K562 (cell line): ENCODE measurements at regions not wholly inside any gene's neighbourhood (a gene's known extent, or its start where the extent isn't known, plus 50 kb on each side); places are given as distances from the start of the nearest gene placed in this dataset.

Experiments used
- EZH2 ChIP-seq: IDR thresholded peaks from 2 replicates; pipeline ENCODE4 v1.6.1; 2012; ENCODE audit warnings: low read depth, mild to moderate bottlenecking, inconsistent platforms, low read length, borderline replicate concordance
- FOXA1 ChIP-seq: fragments of 450-650 bp; IDR thresholded peaks from 2 replicates; pipeline ENCODE4 v1.6.1; 2016; ENCODE audit warnings: mild to moderate bottlenecking, borderline replicate concordance
- HDAC6 ChIP-seq: IDR thresholded peaks from 2 replicates; pipeline ENCODE4 v1.6.1; 2012; ENCODE audit warnings: low read depth, mild to moderate bottlenecking, control low read depth, inconsistent platforms, low read length, moderate library complexity
- MIER1 ChIP-seq: fragments of 450-650 bp; IDR thresholded peaks from 2 replicates; pipeline ENCODE4 v1.6.1; 2016; ENCODE audit warnings: antibody characterized with exemption, mild to moderate bottlenecking, low read depth
- NFYB ChIP-seq: IDR thresholded peaks from 2 replicates; pipeline ENCODE4 v1.6.1; 2011; ENCODE audit warnings: mild to moderate bottlenecking, moderate library complexity; ENCODE audit not compliant: insufficient read length; ENCODE audit errors: extremely low read depth
- OTX1 ChIP-seq: fragments of 450-650 bp; formaldehyde crosslinking; IDR thresholded peaks from 2 replicates; pipeline ENCODE4 v1.4.0; 2022; ENCODE audit warnings: mild to moderate bottlenecking
- POLR2A ChIP-seq: fragments of 450-650 bp; conservative IDR thresholded peaks from 2 replicates; pipeline ENCODE4 v1.6.1; 2016
- U2AF1 ChIP-seq: fragments of 200-400 bp; formaldehyde crosslinking; optimal IDR thresholded peaks from 2 replicates; pipeline ENCODE3; 2017; ENCODE audit warnings: mild to moderate bottlenecking, low read depth, low read length, moderate library complexity
- USF1 ChIP-seq: sonication (generic); formaldehyde crosslinking; IDR thresholded peaks from 2 replicates; pipeline ENCODE4 v1.9.0; 2022; ENCODE audit warnings: mild to moderate bottlenecking, missing genetic modification reagents
- ZNF184 ChIP-seq: sonication (generic); formaldehyde crosslinking; IDR thresholded peaks from 2 replicates; pipeline ENCODE4 v1.5.0; 2020; ENCODE audit warnings: missing genetic modification reagents
- ZNF408 ChIP-seq: fragments of 250-450 bp; sonication (Bioruptor Pico); IDR thresholded peaks from 2 replicates; pipeline ENCODE4 v1.4.0; 2020; ENCODE audit warnings: low read depth, mild to moderate bottlenecking, moderate library complexity
- TF ChIP-seq, protein P1 (sequence below), 2 experiments: IDR thresholded peaks in 1 of 2; conservative IDR thresholded peaks in 1 of 2; 2 replicates each; pipeline ENCODE4 v1.6.1; 2016; ENCODE audit warnings: low read depth in 2 of 2, mild to moderate bottlenecking in 1 of 2, missing compliant biosample characterization in 1 of 2, missing genetic modification characterization in 1 of 2, moderate library complexity in 1 of 2

DNA sequence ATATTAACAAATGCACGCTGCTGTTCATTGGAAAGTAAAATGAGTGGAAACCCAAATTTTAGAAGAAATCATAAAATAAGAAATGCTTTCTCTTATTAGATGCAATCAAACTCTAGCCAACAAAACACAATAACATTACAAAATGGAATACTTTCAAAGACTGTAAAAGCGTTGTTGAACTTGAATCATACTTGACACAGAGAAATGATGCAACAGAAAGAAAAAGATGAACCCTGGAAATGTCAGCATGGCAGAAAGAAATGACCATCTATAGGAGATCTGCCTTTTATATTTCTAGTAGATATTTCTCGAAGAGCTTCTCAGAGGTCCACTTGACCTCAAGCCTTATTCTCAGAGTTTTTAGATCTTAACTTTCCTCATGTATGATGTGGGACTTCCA lies 170.6 kb upstream of the MEIS1 start:
- TF ChIP-seq, protein P1, sequence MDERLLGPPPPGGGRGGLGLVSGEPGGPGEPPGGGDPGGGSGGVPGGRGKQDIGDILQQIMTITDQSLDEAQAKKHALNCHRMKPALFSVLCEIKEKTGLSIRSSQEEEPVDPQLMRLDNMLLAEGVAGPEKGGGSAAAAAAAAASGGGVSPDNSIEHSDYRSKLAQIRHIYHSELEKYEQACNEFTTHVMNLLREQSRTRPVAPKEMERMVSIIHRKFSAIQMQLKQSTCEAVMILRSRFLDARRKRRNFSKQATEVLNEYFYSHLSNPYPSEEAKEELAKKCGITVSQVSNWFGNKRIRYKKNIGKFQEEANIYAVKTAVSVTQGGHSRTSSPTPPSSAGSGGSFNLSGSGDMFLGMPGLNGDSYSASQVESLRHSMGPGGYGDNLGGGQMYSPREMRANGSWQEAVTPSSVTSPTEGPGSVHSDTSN (CRISPR knock-in tag; IDR thresholded peaks at IDR 0.05; ENCODE audit: low read depth): no peak
- TF ChIP-seq, protein P1 (tag; conservative IDR thresholded peaks at IDR 0.05; ENCODE audit: low read depth): no peak
- TF ChIP-seq ZNF408 (CRISPR knock-in tag): no peak
- TF ChIP-seq ZNF184 (CRISPR knock-in tag): no peak
- no peak for TF ChIP-seq POLR2A
- no peak for TF ChIP-seq MIER1
- TF ChIP-seq HDAC6: no peak
- no peak for TF ChIP-seq EZH2
- TF ChIP-seq OTX1 (CRISPR knock-in tag): no peak
- TF ChIP-seq NFYB: no peak
- TF ChIP-seq FOXA1: no peak
- no peak for TF ChIP-seq USF1 (CRISPR knock-in tag)
- no peak for TF ChIP-seq U2AF1
